Smooth muscle cell (in vitro differentiated cells): ENCODE measurements at regions not wholly inside any gene's neighbourhood (a gene's known extent, or its start where the extent isn't known, plus 50 kb on each side); places are given as distances from the start of the nearest gene placed in this dataset.

Source experiments
- DNase-seq: peaks from one replicate; lab custom pipeline; 2025; ENCODE audit not compliant: unreplicated experiment; lab: John Stamatoyannopoulos, UW
- H2AFZ ChIP-seq: fragments of 200-600 bp; sonication (generic); 2 replicates; pipeline ENCODE4 v1.6.0; 2016; ENCODE audit warnings: antibody characterized with exemption, low read depth, mild to moderate bottlenecking
- H3F3A ChIP-seq: fragments of 200-600 bp; sonication (generic); 2 replicates; pipeline ENCODE4 v1.6.0; 2017; ENCODE audit warnings: antibody characterized with exemption, low read depth
- H3K27ac ChIP-seq: fragments of 200-600 bp; sonication (generic); 2 replicates; pipeline ENCODE4 v1.5.1; 2016; ENCODE audit warnings: low read depth, mild to moderate bottlenecking
- H3K27me3 ChIP-seq: fragments of 200-600 bp; sonication (generic); 2 replicates; pipeline ENCODE4 v1.6.1; 2016; ENCODE audit warnings: low read depth, mild to moderate bottlenecking
- H3K36me3 ChIP-seq: fragments of 200-600 bp; sonication (generic); 2 replicates; pipeline ENCODE4 v1.5.1; 2016; ENCODE audit warnings: low read depth
- H3K4me1 ChIP-seq: fragments of 200-600 bp; sonication (generic); 2 replicates; pipeline ENCODE4 v1.5.1; 2016; ENCODE audit warnings: low read depth
- H3K4me2 ChIP-seq: fragments of 200-600 bp; sonication (generic); 2 replicates; pipeline ENCODE4 v1.6.0; 2016; ENCODE audit warnings: mild to moderate bottlenecking
- H3K4me3 ChIP-seq: fragments of 200-600 bp; sonication (generic); 2 replicates; pipeline ENCODE4 v1.5.1; 2016; ENCODE audit warnings: mild to moderate bottlenecking
- H3K79me2 ChIP-seq: fragments of 200-600 bp; sonication (generic); 2 replicates; pipeline ENCODE4 v1.6.0; 2016; ENCODE audit warnings: low read depth, mild to moderate bottlenecking
- H3K9ac ChIP-seq: fragments of 200-600 bp; sonication (generic); 2 replicates; pipeline ENCODE4 v1.6.0; 2016; ENCODE audit warnings: low read depth
- H3K9me3 ChIP-seq: fragments of 200-600 bp; sonication (generic); replicated peaks from 2 replicates; pipeline ENCODE4 v1.5.1; 2016; ENCODE audit warnings: low read depth
- H4K20me1 ChIP-seq: fragments of 200-600 bp; sonication (generic); 2 replicates; pipeline ENCODE4 v1.6.0; 2016; ENCODE audit warnings: low read depth
- CTCF ChIP-seq: fragments of 200-600 bp; sonication (generic); IDR thresholded peaks from 2 replicates; pipeline ENCODE4 v1.5.1; 2017; ENCODE audit warnings: borderline replicate concordance, mild to moderate bottlenecking, antibody characterized with exemption; ENCODE audit not compliant: insufficient read depth, poor library complexity, severe bottlenecking
- WGBS: methylation state at CpG from one replicate; pipeline ENCODE4 v1.1.7; 2016; ENCODE audit warnings: low lambda C conversion rate; 5-methylcytosine and 5-hydroxymethylcytosine counted together

DNA sequence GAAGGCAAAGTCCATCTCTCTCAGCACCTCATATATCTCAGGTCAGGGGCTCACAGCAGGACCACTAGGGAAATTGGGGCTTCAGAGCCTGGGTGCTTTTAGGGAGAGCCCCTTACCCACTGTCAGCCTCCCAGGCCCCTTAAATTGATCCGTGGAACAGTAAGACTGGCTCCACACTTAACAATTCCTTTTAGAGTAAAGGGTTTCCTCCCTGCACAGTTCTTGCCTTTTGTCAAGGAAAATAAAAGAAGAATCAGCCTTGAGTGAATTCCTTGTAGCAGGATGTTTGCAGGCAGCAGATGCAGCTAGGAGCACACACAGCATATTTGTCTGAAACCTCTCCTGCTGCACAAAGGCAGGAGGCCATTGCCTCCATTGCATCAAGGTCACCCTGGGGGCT is 184.9 kb downstream of the SEC16B start:
- H2AFZ ChIP-seq: no peak overlapping the region
- no peaks in the 10 kb centered on the region for H3F3A ChIP-seq
- no peaks in the 10 kb centered on the region for H3K9me3 ChIP-seq
- peaks cover 17% of the 10 kb centered on the region for H3K27me3 ChIP-seq
- peaks cover under 1% of the 10 kb centered on the region for H3K4me1 ChIP-seq
- 74% methylated on average over 1 of the region's 1 CpG for WGBS
- no peaks in the 10 kb centered on the region for H3K36me3 ChIP-seq
- no peaks in the 10 kb centered on the region for H3K79me2 ChIP-seq
- H3K9ac ChIP-seq: no peak overlapping the region
- no peak overlapping the region for H3K4me2 ChIP-seq
- H4K20me1 ChIP-seq: no peaks in the 10 kb centered on the region
- DNase-seq: no peak
- no peak overlapping the region for H3K4me3 ChIP-seq
- H3K27ac ChIP-seq: no peak overlapping the region
- no peak for TF ChIP-seq CTCF

DNA sequence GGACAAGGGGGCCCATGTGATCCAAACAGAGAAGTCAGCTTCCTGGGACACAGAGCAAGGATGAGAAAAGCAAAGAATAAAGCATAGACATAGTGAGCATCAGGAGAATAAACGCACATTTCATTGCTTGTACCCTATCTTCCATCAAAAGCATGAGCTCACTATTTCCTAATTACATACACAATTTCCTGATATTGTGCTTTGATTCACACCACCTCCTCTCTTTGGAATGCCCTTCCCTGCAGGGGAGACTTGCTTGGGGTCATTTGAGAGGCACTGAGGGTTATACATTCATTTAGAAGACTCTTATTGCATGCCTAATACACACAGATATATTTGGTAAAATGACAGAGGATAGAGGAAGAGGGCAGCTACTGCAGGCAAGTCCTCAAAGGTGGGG is 185.4 kb downstream of the SEC16B start:
- no peaks in the 10 kb centered on the region for H4K20me1 ChIP-seq
- no peak overlapping the region for H2AFZ ChIP-seq
- no peak overlapping the region for H3K9ac ChIP-seq
- no peaks in the 10 kb centered on the region for H3K36me3 ChIP-seq
- no peaks in the 10 kb centered on the region for H3K9me3 ChIP-seq
- no peaks in the 10 kb centered on the region for H3K79me2 ChIP-seq
- 95% methylated on average over 1 of the region's 1 CpG for WGBS
- no peak for DNase-seq
- no peak for TF ChIP-seq CTCF
- peaks cover 17% of the 10 kb centered on the region for H3K27me3 ChIP-seq
- H3F3A ChIP-seq: no peaks in the 10 kb centered on the region
- H3K4me2 ChIP-seq: no peak overlapping the region
- no peak overlapping the region for H3K27ac ChIP-seq
- H3K4me3 ChIP-seq: no peak overlapping the region
- H3K4me1 ChIP-seq: peaks cover 6% of the 10 kb centered on the region

DNA sequence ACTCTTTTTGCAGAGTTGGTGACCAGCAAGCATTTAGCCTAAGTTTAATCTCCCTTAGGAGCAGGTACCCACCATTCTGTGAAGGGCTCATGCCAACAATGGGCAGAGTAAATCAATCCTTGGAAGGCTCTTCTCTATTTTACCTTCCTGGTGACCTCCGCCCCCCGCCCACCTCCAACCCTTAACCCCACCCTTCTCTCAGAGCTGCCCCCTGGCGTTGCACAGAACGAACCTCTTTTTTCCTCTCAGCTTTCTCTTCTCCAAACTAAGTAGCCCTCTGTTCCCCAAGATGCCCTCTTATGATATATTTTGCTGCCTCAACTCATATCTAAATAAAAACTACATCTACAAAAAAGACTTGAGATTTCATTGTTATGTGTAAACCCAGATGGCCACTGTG is 186.8 kb downstream of the SEC16B start:
- Histone ChIP-seq H3F3A (no peaks in the 10 kb centered on the region), H3K4me3 (no peak overlapping the region), H4K20me1 (no peaks in the 10 kb centered on the region), H3K27me3 (peaks cover 17% of the 10 kb centered on the region), H3K27ac (no peak overlapping the region), H3K4me1 (peaks cover 10% of the 10 kb centered on the region), H3K9me3 (no peaks in the 10 kb centered on the region), H2AFZ (no peak overlapping the region), H3K36me3 (no peaks in the 10 kb centered on the region), H3K4me2 (no peak overlapping the region), H3K79me2 (no peaks in the 10 kb centered on the region), H3K9ac (no peak overlapping the region)
- 58% methylated on average over 4 of the region's 4 CpGs for WGBS
- TF ChIP-seq CTCF: peak; percentile 2
- no peak for DNase-seq

- no peaks in the 10 kb centered on the region for H3F3A ChIP-seq
- no peak overlapping the region for H2AFZ ChIP-seq
- no peak for DNase-seq
- H3K9ac ChIP-seq: no peak overlapping the region
- TF ChIP-seq CTCF: peak; percentile 48
- no peaks in the 10 kb centered on the region for H3K9me3 ChIP-seq
- peaks cover 10% of the 10 kb centered on the region for H3K4me1 ChIP-seq
- WGBS: 36% methylated on average over 5 of the region's 5 CpGs
- no peak overlapping the region for H3K4me2 ChIP-seq
- H3K36me3 ChIP-seq: no peaks in the 10 kb centered on the region
- H3K27me3 ChIP-seq: peaks cover 10% of the 10 kb centered on the region
- H3K27ac ChIP-seq: no peak overlapping the region
- no peak overlapping the region for H3K4me3 ChIP-seq
- no peaks in the 10 kb centered on the region for H3K79me2 ChIP-seq
- no peaks in the 10 kb centered on the region for H4K20me1 ChIP-seq
Measured at GRCh38 chr1:177780096-177780700, 189.7 kb downstream of the SEC16B start.
